ENCODE measurements at regions not wholly inside any gene's neighbourhood (a gene's known extent, or its start where the extent isn't known, plus 50 kb on each side); places are given as distances from the start of the nearest gene placed in this dataset.
"Not testable (repeated sequence)": the region's sequence is repeated elsewhere in the genome, so short reads cannot be mapped to it uniquely, and the experiment has no call there.

DNA sequence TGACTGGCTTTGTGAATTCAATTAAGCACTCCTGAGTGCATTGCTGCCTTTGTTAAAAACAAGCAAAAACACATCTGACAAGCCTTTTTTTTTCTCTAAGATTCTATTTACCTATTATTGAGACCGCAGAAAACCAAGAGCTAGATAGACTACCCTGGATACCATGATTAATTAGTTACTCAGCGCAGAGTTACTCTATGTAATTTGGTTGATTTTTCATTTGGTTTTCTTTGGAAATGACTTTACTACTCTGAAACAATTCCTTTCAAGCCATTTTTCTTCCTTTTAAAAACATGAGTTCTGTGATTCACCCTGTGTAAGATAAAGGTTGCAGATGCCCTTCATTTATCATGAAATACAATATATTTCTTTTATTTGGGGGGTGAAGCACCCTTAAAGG, 421.6 kb upstream of the PIK3R1 start:
- Histone ChIP-seq H3K9ac (ENCODE audit: low read depth, low read length) (no peak overlapping the region), H3K27me3 (ENCODE audit: control insufficient read depth, insufficient read depth, low read length) (no peaks in the 10 kb centered on the region), H3K4me1 (ENCODE audit: control insufficient read depth, insufficient read depth, low read length) (no peaks in the 10 kb centered on the region; the same call in 1 of the 2 replicates), H3K36me3 (ENCODE audit: control insufficient read depth, insufficient read depth, low read length) (no peaks in the 10 kb centered on the region), H3K9me3 (ENCODE audit: control insufficient read depth, insufficient read depth, low read length) (peaks cover 8% of the 10 kb centered on the region), H3K4me3 (ENCODE audit: low read depth, low read length) (no peak overlapping the region), H3K27ac (ENCODE audit: low read depth, low read length) (no peak overlapping the region)

DNA sequence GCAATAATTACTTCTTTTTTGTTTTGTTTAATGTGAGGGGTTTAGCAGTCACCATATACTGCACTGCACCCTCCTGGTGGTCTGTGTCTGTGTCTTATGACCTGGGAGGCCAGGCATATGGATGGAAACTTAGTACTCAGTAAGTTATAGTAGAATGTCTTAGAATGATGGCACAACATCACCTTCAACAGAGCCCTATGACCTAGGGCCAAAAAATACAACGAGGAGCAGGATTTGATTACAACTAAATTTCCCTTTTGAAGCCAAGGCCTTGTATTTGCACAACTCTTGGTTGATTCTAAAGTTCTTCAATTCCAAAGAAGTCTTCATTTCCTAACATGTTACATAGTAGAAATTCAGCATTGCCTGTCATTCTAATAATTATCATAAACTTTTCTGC, 422.1 kb upstream of the PIK3R1 start:
- Histone ChIP-seq H3K36me3 (ENCODE audit: control insufficient read depth, insufficient read depth, low read length) (no peaks in the 10 kb centered on the region), H3K27me3 (ENCODE audit: control insufficient read depth, insufficient read depth, low read length) (no peaks in the 10 kb centered on the region), H3K9ac (ENCODE audit: low read depth, low read length) (no peak overlapping the region), H3K27ac (ENCODE audit: low read depth, low read length) (no peak overlapping the region), H3K4me3 (ENCODE audit: low read depth, low read length) (no peak overlapping the region), H3K4me1 (ENCODE audit: control insufficient read depth, insufficient read depth, low read length) (peaks cover 3% of the 10 kb centered on the region), H3K9me3 (ENCODE audit: control insufficient read depth, insufficient read depth, low read length) (0 out of 2 replicates have a peak, but pooled peaks cover 3% of the 10 kb centered on the region)

DNA sequence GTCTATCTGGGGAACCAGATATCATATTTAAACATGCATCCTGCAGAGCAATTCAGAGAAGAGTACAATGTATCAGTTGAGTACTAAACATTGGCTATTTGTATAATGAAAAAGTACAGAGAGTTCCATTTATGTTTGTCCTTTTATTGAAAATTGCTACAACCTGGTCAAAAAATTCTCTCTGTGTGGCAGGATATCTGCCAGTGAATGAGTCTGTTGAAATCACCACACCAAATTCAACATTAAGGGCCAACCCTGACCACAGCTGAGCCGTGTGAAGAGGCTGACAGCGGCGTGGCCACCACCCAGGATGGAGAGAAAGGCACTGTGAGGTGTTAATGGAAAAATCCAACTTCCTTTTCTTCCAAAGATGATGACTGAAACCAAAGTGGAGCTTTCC, 422.7 kb upstream of the PIK3R1 start:
- H3K27me3 ChIP-seq (ENCODE audit: control insufficient read depth, insufficient read depth, low read length): no peaks in the 10 kb centered on the region
- H3K4me3 ChIP-seq (ENCODE audit: low read depth, low read length): no peak overlapping the region
- no peaks in the 10 kb centered on the region for H3K36me3 ChIP-seq (ENCODE audit: control insufficient read depth, insufficient read depth, low read length)
- no peak overlapping the region for H3K27ac ChIP-seq (ENCODE audit: low read depth, low read length)
- no peaks in the 10 kb centered on the region for H3K9me3 ChIP-seq (ENCODE audit: control insufficient read depth, insufficient read depth, low read length)
- peaks cover 3% of the 10 kb centered on the region for H3K4me1 ChIP-seq (ENCODE audit: control insufficient read depth, insufficient read depth, low read length)
- H3K9ac ChIP-seq (ENCODE audit: low read depth, low read length): no peak overlapping the region

DNA sequence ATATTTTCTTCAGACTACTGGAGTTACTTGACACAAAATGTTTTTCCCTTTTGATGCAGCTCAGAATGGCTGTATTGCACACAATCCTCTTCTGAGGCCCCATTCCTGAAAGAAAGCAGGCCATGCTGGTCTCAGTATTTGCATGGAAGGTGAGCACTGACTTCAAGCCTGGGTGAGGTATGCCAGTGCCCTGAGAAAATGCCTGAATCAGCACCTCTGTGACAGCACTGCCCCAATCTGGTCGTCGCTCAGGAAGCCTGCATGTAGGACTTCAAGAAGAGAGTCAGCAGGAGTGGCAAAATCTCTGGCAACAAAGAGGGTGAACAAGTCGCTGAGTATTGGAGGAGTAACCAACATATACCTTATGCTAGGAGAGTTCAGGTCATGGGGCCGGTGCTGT, 425.2 kb upstream of the PIK3R1 start:
- Histone ChIP-seq H3K27ac (ENCODE audit: low read depth, low read length) (no peak overlapping the region), H3K27me3 (ENCODE audit: control insufficient read depth, insufficient read depth, low read length) (no peaks in the 10 kb centered on the region), H3K9me3 (ENCODE audit: control insufficient read depth, insufficient read depth, low read length) (no peaks in the 10 kb centered on the region), H3K4me1 (ENCODE audit: control insufficient read depth, insufficient read depth, low read length) (peaks cover 3% of the 10 kb centered on the region), H3K4me3 (ENCODE audit: low read depth, low read length) (no peak overlapping the region), H3K36me3 (ENCODE audit: control insufficient read depth, insufficient read depth, low read length) (no peaks in the 10 kb centered on the region), H3K9ac (ENCODE audit: low read depth, low read length) (no peak overlapping the region)

DNA sequence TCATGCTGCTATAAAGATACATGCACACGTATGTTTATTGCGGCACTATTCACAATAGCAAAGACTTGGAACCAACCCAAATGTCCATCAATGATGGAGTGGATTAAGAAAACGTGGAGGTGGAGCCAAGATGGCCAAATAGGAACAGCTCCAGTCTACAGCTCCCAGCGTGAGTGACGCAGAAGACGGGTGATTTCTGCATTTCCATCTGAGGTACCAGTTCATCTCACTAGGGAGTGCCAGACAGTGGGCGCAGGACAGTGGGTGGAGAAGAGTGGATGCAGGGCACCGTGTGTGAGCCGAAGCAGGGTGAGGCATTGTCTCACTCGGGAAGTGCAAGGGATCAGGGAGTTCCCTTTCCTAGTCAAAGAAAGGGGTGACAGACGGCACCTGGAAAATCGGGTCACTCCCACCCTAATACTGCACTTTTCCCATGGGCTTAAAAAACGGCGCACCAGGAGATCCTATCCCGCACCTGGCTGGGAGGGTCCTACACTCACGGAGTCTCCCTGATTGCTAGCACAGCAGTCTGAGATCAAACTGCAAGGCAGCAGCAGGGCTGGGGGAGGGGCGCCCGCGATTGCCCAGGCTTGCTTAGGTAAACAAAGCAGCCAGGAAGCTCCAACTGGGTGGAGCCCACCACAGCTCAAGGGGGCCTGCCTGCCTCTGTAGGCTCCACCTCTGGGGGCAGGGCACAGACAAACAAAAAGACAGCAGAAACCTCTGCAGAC, 435.5 kb upstream of the PIK3R1 start:
- not testable (repeated sequence) for H3K9ac ChIP-seq (ENCODE audit: low read depth, low read length); H3K27ac ChIP-seq (ENCODE audit: low read depth, low read length); H3K4me1 ChIP-seq (ENCODE audit: control insufficient read depth, insufficient read depth, low read length); H3K27me3 ChIP-seq (ENCODE audit: control insufficient read depth, insufficient read depth, low read length); H3K36me3 ChIP-seq (ENCODE audit: control insufficient read depth, insufficient read depth, low read length); H3K9me3 ChIP-seq (ENCODE audit: control insufficient read depth, insufficient read depth, low read length)
- H3K4me3 ChIP-seq (ENCODE audit: low read depth, low read length): peak overlapping the region; percentile 39; the same call in 1 of the 2 replicates

DNA sequence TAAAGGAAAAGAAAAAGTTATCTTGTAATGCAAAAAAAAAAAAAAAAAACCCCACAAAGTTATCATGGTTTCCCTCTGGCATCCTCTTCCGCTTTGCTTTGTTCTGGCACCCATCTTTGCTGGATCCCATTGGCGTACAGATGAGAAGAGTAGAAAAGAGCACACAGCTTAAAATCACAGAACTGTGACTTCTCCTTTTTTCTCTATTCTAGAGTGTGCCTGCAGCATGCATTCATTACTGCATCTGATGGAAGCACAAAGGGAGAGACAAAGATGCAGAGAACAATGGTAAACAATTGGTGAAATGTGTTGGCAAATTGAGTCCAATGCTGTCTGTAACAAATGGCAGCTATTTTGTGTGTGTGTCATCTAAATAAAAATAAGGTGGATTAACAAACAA, 440.8 kb upstream of the PIK3R1 start:
- Histone ChIP-seq H3K9me3 (ENCODE audit: control insufficient read depth, insufficient read depth, low read length) (no peaks in the 10 kb centered on the region), H3K4me3 (ENCODE audit: low read depth, low read length) (no peak overlapping the region), H3K27me3 (ENCODE audit: control insufficient read depth, insufficient read depth, low read length) (no peaks in the 10 kb centered on the region), H3K36me3 (ENCODE audit: control insufficient read depth, insufficient read depth, low read length) (no peaks in the 10 kb centered on the region), H3K9ac (ENCODE audit: low read depth, low read length) (no peak overlapping the region), H3K4me1 (ENCODE audit: control insufficient read depth, insufficient read depth, low read length) (0 out of 2 replicates have a peak, but pooled peaks cover 12% of the 10 kb centered on the region), H3K27ac (ENCODE audit: low read depth, low read length) (no peak overlapping the region)

DNA sequence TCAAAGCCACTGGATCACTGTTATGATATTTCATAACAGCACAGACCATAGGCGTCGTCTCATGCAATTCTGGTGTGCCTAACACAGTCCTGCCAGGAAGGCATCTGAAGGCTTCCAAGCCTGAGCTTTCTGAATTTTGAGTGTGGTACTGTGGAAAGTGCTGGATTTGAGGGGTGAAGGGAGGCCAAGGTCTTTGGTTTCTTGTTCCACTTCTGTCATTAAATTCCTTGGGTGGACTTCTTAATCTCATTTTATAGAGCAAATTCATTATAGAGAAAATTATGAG, 441.3 kb upstream of the PIK3R1 start:
- Histone ChIP-seq H3K9me3 (ENCODE audit: control insufficient read depth, insufficient read depth, low read length) (no peaks in the 10 kb centered on the region), H3K4me3 (ENCODE audit: low read depth, low read length) (no peak overlapping the region), H3K36me3 (ENCODE audit: control insufficient read depth, insufficient read depth, low read length) (no peaks in the 10 kb centered on the region), H3K4me1 (ENCODE audit: control insufficient read depth, insufficient read depth, low read length) (0 out of 2 replicates have a peak, but pooled peaks cover 12% of the 10 kb centered on the region), H3K27me3 (ENCODE audit: control insufficient read depth, insufficient read depth, low read length) (no peaks in the 10 kb centered on the region), H3K9ac (ENCODE audit: low read depth, low read length) (no peak overlapping the region), H3K27ac (ENCODE audit: low read depth, low read length) (no peak overlapping the region)

DNA sequence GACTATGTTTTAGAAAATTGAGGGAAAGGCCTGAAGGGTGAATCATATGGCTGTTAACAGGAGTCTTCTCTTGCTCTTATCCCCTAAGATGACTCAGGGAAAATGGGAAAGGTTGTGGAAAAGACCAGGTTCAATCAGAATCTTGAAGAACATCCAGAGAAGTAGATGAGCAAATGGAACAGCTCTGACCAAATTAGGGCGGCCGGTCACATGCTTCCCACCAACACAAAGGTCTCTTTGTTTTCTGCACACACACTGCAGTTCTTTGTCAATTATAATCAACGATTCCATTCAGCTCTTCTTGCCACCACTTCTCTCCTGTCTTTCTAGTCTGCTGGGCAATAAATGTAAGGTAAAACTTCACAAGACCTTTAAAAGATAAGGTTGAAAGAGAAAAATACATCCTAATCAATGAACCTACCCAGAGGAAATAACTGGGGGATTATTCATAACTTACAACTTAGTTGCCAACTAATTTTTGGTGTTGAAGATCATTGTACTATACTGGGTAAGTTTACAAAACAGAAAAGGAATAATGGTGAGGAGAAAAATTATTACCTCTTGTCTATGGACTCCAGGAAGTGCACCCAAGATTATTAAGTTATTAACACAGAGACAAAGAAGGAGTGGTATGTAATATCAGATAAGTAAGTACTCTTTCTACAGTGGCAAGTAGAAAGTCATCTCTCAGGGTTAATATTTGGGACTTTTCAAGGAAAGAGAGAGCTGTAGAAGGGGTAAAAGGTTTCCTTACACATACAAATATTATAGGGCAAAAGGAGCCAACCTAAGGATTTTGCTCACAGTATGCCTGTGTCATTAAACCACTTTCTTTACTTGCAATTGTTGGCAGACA, 441.9 kb upstream of the PIK3R1 start:
- Histone ChIP-seq H3K27me3 (ENCODE audit: control insufficient read depth, insufficient read depth, low read length) (no peaks in the 10 kb centered on the region), H3K36me3 (ENCODE audit: control insufficient read depth, insufficient read depth, low read length) (no peaks in the 10 kb centered on the region), H3K27ac (ENCODE audit: low read depth, low read length) (no peak overlapping the region), H3K9me3 (ENCODE audit: control insufficient read depth, insufficient read depth, low read length) (no peaks in the 10 kb centered on the region), H3K9ac (ENCODE audit: low read depth, low read length) (no peak overlapping the region), H3K4me1 (ENCODE audit: control insufficient read depth, insufficient read depth, low read length) (0 out of 2 replicates have a peak, but pooled peaks cover 12% of the 10 kb centered on the region), H3K4me3 (ENCODE audit: low read depth, low read length) (no peak overlapping the region)

DNA sequence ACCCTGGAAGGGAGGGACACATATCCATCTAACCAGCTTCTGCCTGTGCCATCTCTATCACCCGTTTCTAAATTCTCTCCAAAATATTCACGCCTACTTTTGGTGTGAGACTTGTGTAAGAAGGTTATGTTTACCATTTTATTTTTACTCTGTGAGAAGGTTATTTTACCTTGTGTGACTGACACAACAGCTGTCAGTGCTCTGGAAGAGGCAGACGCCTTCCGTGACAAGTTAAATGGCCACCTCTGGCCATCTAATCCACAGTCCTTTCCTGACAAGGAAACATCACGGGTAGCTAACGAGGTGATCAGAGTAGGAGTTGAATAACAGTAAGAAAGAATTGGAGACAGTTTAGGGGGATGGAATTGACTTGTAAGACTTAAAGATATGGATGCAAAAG, 443.8 kb upstream of the PIK3R1 start:
- no peaks in the 10 kb centered on the region for H3K9me3 ChIP-seq (ENCODE audit: control insufficient read depth, insufficient read depth, low read length)
- H3K9ac ChIP-seq (ENCODE audit: low read depth, low read length): no peak overlapping the region
- no peak overlapping the region for H3K4me3 ChIP-seq (ENCODE audit: low read depth, low read length)
- H3K4me1 ChIP-seq (ENCODE audit: control insufficient read depth, insufficient read depth, low read length): 0 out of 2 replicates have a peak, but pooled peaks cover 12% of the 10 kb centered on the region
- H3K27ac ChIP-seq (ENCODE audit: low read depth, low read length): no peak overlapping the region
- H3K27me3 ChIP-seq (ENCODE audit: control insufficient read depth, insufficient read depth, low read length): no peaks in the 10 kb centered on the region
- no peaks in the 10 kb centered on the region for H3K36me3 ChIP-seq (ENCODE audit: control insufficient read depth, insufficient read depth, low read length)

DNA sequence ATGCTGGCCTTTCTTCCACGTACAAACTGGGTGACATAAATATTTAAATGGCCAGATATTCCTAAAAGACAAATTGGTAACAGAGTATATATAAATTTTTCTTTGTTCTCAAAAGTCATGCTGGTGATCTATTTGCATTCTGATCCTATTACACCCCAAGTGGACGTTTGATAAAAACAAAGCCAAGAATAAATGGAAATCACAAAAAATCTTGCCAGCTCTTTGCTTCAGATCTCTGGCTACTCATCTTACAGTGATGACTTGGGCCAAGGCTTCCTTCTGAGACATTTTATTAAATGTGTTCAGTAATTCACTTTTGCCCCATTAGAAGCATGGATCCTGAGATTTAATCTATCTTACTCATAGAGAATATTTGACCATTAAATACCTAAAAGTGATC, 444.3 kb upstream of the PIK3R1 start:
- Histone ChIP-seq H3K9ac (ENCODE audit: low read depth, low read length) (no peak overlapping the region), H3K27me3 (ENCODE audit: control insufficient read depth, insufficient read depth, low read length) (no peaks in the 10 kb centered on the region), H3K4me1 (ENCODE audit: control insufficient read depth, insufficient read depth, low read length) (0 out of 2 replicates have a peak, but pooled peaks cover 12% of the 10 kb centered on the region), H3K36me3 (ENCODE audit: control insufficient read depth, insufficient read depth, low read length) (no peaks in the 10 kb centered on the region), H3K9me3 (ENCODE audit: control insufficient read depth, insufficient read depth, low read length) (no peaks in the 10 kb centered on the region), H3K27ac (ENCODE audit: low read depth, low read length) (no peak overlapping the region), H3K4me3 (ENCODE audit: low read depth, low read length) (no peak overlapping the region)

DNA sequence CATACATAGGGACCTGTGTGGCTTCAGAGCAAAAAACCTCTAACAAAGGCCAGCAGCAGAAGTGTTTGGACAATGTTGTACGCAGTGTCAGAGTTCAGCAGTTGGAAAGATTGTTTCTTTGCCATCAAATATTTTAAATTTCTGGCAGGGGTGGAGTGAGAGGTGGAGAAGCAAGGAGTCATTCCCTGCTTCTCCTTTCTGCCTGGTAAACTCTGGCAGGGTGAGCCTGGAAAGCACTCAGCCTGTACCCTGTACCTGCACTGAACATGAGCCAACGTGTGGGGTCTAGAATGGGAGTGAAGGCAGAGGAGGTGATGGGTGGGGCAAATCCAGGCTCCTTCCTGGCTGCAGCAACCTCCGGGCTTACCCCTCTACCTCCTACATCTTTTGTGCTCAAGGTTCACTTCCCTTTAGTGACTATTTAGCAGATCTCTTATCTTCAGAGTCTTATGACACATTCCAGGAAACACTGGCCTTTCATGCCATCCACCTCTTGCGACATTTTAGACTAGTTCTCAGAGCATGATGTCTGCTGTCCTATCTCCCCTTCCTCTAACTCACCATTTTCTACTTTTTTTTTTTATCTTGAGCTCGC, 445.0 kb upstream of the PIK3R1 start:
- Histone ChIP-seq H3K27me3 (ENCODE audit: control insufficient read depth, insufficient read depth, low read length) (no peaks in the 10 kb centered on the region), H3K36me3 (ENCODE audit: control insufficient read depth, insufficient read depth, low read length) (no peaks in the 10 kb centered on the region), H3K27ac (ENCODE audit: low read depth, low read length) (no peak overlapping the region), H3K4me1 (ENCODE audit: control insufficient read depth, insufficient read depth, low read length) (0 out of 2 replicates have a peak, but pooled peaks cover 12% of the 10 kb centered on the region), H3K9ac (ENCODE audit: low read depth, low read length) (no peak overlapping the region), H3K9me3 (ENCODE audit: control insufficient read depth, insufficient read depth, low read length) (no peaks in the 10 kb centered on the region), H3K4me3 (ENCODE audit: low read depth, low read length) (no peak overlapping the region)

Measured in HUES48 (cell line).